Neuron (in vitro differentiated cells): ENCODE measurements at regions not wholly inside any gene's neighbourhood (a gene's known extent, or its start where the extent isn't known, plus 50 kb on each side); places are given as distances from the start of the nearest gene placed in this dataset.

ENCODE experiments used
- H2AFZ ChIP-seq: one replicate; pipeline ENCODE4 v1.6.1; 2013; ENCODE audit warnings: low read depth, mild to moderate bottlenecking, inconsistent platforms, low read length, moderate library complexity
- H3K27me3 ChIP-seq: one replicate; pipeline ENCODE4 v1.6.1; 2013; ENCODE audit warnings: low read length; ENCODE audit not compliant: insufficient read depth
- H3K36me3 ChIP-seq: one replicate; pipeline ENCODE4 v1.6.1; 2013; ENCODE audit warnings: low read length; ENCODE audit not compliant: insufficient read depth
- H3K4me1 ChIP-seq: one replicate; pipeline ENCODE4 v1.6.1; 2013; ENCODE audit warnings: low read length; ENCODE audit not compliant: insufficient read depth
- H3K4me3 ChIP-seq: 2 replicates; pipeline ENCODE4 v1.5.1; 2013; ENCODE audit warnings: mild to moderate bottlenecking, low read length, moderate library complexity
- H3K9me3 ChIP-seq: one replicate; pipeline ENCODE4 v1.6.1; 2013; ENCODE audit warnings: low read length

DNA sequence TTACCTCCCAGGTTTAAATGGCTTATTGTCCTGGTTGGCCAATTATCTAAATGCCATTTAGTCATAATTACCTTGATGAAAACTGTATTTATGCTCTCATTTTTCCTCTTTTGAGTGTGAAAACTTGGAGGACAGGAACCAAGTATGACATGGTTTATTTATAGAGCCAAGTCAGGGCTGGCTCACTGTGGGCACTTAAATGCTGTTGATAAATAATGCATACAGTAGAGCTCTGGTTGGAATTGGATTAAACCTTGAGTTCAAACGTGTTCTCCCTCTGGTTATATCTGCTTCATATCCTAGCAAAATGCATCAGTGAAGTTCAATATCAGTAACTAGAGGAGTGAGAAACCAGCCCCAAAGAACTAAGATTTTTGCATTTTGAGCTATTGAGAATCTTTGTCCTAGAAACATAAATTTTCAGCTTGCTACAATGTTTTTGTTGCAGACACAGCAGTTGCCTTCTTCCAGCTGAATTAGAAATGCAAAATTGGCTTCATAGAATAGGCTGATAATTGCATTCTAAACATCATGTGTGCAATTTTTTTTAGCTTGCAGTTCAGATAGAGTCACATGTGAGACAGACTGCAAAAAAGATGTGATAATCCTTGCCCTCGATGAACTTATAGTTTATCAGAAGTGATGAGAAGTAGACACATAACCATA, 255.8 kb downstream of the BTBD3 start:
- no peaks in the 10 kb centered on the region for H3K27me3 ChIP-seq
- no peaks in the 10 kb centered on the region for H3K9me3 ChIP-seq

DNA sequence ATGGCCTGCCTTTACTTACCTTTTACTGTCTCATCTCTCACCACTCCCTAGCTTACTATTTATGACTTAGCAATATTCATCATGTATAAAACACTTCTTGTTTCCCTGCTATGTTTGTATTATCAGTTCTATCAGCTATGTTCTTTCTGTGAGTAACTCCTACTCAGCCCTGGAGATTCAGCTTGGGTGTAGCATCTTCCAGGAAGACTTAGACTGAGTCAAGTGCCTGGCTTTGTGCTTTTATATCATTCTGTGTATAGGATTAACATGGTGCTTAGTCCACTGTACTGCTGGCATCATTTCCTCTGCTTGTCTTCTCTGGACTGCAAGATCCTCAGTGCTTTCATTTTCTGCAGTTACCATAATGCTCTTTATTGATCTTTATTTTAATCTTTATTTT, 257.8 kb downstream of the BTBD3 start:
- Histone ChIP-seq H3K36me3 (no peaks in the 10 kb centered on the region), H3K4me3 (no peak overlapping the region), H2AFZ (no peak overlapping the region), H3K27me3 (no peaks in the 10 kb centered on the region), H3K4me1 (no peaks in the 10 kb centered on the region), H3K9me3 (no peaks in the 10 kb centered on the region)

More for the DNA sequence above, 255.8 kb downstream of the BTBD3 start:
- Histone ChIP-seq H3K4me3 (no peak overlapping the region), H2AFZ (no peak overlapping the region), H3K36me3 (no peaks in the 10 kb centered on the region), H3K4me1 (no peaks in the 10 kb centered on the region)

DNA sequence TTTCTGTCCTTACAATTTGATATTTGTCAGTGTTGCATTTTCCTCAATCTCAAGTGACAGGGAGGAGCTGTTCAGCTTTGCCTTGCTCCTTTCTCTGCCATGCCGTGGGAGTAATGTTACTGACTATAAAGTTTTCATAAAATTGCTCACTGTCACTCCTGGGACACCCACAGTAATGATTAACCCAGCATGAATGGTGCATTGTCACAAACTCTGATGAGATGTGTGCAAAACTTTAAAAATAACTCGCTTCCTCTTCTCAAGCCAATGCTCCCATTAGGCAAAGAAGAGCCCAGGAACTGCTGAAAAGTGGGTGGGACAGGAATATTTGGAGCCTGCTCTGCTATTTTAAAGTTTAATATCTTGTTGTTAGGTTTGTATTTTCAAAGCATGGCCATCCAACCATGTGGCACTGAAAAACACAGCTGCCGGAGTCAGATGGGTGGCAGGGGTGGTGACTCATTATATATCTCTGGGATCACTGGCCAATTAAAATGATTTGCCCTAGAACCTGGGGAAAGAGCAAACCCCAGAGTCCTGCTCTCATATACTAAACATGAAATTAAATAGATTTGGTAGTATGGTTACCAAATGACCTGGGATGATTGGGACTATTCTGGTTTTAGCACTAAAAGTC, 260.1 kb downstream of the BTBD3 start:
- Histone ChIP-seq H3K4me1 (no peaks in the 10 kb centered on the region), H2AFZ (no peak overlapping the region), H3K9me3 (no peaks in the 10 kb centered on the region), H3K27me3 (no peaks in the 10 kb centered on the region), H3K36me3 (no peaks in the 10 kb centered on the region), H3K4me3 (no peak overlapping the region)

DNA sequence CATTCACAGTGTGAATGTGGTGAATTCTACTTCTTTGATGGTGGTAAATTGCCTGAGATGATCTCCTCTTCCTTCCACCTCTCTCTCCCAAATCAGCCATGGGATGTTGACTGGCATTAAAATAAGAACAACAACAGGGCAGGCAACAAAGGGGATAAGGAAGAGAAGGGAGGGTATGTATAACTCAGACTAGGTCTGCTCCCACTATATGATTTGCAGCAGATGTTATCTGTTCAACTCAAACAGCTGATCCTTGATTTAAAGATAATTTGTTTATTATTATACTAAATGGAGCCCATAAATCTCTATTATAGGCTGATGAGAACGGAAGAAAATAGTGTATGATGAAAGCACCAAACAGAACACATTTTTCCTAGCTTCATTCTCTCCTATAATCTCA, 262.0 kb downstream of the BTBD3 start:
- Histone ChIP-seq H2AFZ (no peak overlapping the region), H3K9me3 (no peaks in the 10 kb centered on the region), H3K27me3 (no peaks in the 10 kb centered on the region), H3K4me3 (no peak overlapping the region), H3K4me1 (no peaks in the 10 kb centered on the region), H3K36me3 (no peaks in the 10 kb centered on the region)

DNA sequence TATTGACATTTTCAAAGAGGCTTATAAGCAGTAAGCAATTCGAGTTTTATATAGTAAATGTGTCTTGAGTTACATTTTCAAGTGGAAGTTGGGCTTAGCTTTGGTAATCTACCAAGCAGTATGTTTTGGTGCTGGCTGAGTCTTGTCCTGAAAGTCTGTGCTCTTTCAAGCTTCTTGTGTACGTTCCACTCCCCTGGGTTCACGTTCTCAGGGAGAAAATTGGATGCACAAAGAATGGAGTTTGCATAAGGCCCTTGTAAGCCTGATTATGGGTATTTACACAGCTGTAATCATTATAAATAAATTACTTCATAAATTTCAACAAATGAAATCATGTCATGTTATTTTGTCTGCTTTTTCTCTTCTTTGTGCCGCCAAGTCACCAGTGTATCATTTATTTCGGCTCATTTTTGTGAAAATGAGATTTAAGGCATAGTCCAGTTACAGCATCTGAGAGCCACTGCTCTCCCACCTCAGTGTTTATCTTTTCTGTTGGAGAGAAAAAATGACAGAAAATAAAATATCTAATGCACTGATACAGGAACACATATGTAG, 262.5 kb downstream of the BTBD3 start:
- H3K4me1 ChIP-seq: no peaks in the 10 kb centered on the region
- H3K9me3 ChIP-seq: no peaks in the 10 kb centered on the region
- H2AFZ ChIP-seq: no peak overlapping the region
- H3K4me3 ChIP-seq: no peak overlapping the region
- no peaks in the 10 kb centered on the region for H3K36me3 ChIP-seq
- H3K27me3 ChIP-seq: no peaks in the 10 kb centered on the region

DNA sequence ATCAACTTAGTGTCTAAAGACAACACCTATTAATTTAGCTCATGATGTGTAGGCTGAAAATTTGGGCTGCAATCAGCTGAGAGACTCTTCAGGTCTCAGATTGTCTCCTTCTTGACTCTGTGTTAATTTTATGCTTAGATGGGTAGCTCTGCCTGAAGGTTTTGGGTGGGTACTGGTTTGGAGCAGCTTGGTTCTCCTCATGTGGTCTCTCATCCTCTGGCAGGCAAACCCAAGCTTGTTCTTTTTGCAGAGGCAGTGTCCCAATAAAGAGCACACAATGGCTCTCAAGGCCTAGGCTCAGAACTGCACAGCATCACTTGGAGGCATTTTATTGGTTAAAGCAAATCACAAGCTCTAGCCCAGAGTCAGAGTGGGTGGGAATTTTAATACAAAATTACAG, 280.6 kb downstream of the BTBD3 start:
- no peak overlapping the region for H3K4me3 ChIP-seq
- no peaks in the 10 kb centered on the region for H3K27me3 ChIP-seq

DNA sequence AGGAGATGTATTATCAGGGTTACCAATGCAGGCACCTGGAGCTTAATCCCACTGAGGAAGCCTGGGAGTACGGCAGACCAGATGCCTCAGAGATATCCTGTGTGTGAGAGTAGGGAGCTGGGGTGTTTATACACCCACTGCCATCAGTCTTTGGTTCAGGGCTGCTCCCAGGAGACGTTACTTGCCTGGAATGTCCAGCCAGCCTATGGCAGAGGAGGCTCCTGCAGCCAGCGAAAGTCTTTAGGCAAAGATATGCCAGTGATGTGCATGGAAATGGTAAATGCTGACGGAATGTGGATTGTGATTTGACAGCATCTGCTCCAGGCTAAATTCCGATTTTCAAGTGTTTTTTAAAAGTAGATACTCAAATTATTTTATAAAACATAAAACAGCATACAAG, 282.0 kb downstream of the BTBD3 start:
- no peak overlapping the region for H2AFZ ChIP-seq
- no peaks in the 10 kb centered on the region for H3K27me3 ChIP-seq
- no peaks in the 10 kb centered on the region for H3K36me3 ChIP-seq
- H3K9me3 ChIP-seq: no peaks in the 10 kb centered on the region
- no peak overlapping the region for H3K4me3 ChIP-seq
- no peaks in the 10 kb centered on the region for H3K4me1 ChIP-seq

More for the DNA sequence above, 280.6 kb downstream of the BTBD3 start:
- Histone ChIP-seq H3K4me1 (no peaks in the 10 kb centered on the region), H3K9me3 (no peaks in the 10 kb centered on the region), H2AFZ (no peak overlapping the region), H3K36me3 (no peaks in the 10 kb centered on the region)

DNA sequence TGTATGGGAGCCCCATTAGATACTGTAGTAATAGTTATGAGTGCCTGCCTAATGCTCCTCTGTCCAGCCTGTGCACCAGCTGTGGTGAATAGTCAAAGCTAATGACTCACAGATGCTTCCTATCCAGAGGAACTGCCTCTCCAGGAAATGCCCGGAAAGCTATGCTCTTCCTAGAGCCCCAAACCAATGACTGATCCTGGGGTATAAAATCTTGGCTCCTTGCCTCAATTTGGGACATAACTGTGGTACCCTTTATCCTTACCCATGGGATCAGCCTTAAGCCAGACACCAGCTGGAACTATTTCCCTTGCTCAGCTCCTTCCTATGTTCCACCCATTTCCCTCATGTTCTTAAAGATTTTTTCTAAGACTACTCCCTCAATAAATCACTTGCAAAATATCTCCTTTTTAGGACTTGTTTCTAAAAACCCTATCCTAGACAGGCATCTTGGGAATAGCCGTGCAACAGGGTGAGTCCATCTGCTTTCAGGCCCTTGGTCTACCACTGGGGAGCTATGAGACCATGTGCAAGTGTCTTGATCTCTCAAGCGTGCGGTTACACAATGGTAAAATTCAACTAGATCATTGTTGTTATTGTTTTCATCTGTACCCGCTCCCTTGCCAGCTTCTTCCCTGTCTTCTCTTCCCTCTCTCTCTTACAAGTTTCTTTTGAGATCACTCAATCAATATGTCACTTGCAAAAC, 283.7 kb downstream of the BTBD3 start:
- no peaks in the 10 kb centered on the region for H3K27me3 ChIP-seq
- H3K36me3 ChIP-seq: no peaks in the 10 kb centered on the region
- no peak overlapping the region for H2AFZ ChIP-seq
- no peaks in the 10 kb centered on the region for H3K9me3 ChIP-seq
- H3K4me1 ChIP-seq: no peaks in the 10 kb centered on the region
- H3K4me3 ChIP-seq: no peak overlapping the region

DNA sequence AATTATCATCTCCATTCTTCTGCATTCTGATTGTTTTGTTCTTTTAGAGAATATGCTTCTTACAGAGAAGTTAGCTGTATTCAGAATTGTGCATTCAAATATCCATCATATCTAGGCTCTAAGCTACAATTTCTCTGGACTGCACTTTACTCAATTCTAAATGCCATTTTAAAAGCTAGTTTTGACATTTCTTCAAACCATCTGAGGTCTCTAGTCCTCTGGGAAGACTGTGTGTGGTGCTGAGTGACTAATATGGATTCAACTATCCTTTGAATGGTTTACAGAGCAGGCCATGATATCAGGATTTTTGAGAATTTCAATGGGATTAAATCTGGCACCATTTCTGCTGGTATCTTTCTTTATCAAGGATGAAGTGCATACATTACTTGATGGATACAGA, 285.7 kb downstream of the BTBD3 start:
- H3K4me1 ChIP-seq: no peaks in the 10 kb centered on the region
- no peak overlapping the region for H3K4me3 ChIP-seq
- no peaks in the 10 kb centered on the region for H3K27me3 ChIP-seq
- no peaks in the 10 kb centered on the region for H3K36me3 ChIP-seq
- no peaks in the 10 kb centered on the region for H3K9me3 ChIP-seq
- no peak overlapping the region for H2AFZ ChIP-seq

DNA sequence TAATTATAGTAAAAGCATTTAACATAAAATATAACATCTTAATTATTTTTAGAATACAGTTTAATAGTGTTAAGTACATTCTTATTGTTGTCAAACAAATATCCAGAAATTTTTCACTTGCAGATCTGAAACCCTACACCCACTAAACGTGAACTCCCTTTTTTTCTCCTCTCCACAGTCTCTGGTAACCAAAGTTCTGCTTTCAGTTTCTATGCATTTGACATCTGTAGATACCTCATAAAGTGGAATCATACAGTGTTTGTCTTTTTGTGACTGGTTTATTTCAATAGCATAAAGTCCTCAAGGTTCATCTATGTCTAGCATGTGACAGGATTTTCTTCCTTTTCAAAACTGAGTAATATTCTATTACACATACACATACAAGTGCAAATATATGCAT, 286.3 kb downstream of the BTBD3 start:
- H3K27me3 ChIP-seq: no peaks in the 10 kb centered on the region
- H3K9me3 ChIP-seq: no peaks in the 10 kb centered on the region
- no peak overlapping the region for H3K4me3 ChIP-seq
- no peak overlapping the region for H2AFZ ChIP-seq
- H3K4me1 ChIP-seq: no peaks in the 10 kb centered on the region
- no peaks in the 10 kb centered on the region for H3K36me3 ChIP-seq

DNA sequence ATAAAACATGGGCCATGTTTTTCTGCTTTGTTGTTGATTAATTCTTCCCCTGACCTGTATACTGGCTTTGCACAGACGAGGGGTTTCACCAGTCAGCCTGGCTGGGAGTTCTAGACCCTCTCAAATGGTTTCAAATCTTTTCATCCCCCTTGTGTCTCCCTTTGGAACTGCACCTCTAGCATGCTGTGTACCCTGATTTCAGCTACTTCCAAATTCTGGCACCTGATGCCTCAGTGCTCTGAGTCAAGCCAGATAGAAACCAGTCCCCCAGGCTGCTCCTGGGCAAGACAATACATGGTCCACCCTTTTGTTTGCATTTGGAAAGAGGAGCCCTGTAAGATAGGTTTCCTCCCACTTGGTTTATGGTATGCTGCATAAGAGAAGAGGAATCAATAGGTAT, 290.2 kb downstream of the BTBD3 start:
- Histone ChIP-seq H3K36me3 (no peaks in the 10 kb centered on the region), H3K9me3 (no peaks in the 10 kb centered on the region), H2AFZ (no peak overlapping the region), H3K4me3 (no peak overlapping the region), H3K27me3 (no peaks in the 10 kb centered on the region), H3K4me1 (no peaks in the 10 kb centered on the region)

DNA sequence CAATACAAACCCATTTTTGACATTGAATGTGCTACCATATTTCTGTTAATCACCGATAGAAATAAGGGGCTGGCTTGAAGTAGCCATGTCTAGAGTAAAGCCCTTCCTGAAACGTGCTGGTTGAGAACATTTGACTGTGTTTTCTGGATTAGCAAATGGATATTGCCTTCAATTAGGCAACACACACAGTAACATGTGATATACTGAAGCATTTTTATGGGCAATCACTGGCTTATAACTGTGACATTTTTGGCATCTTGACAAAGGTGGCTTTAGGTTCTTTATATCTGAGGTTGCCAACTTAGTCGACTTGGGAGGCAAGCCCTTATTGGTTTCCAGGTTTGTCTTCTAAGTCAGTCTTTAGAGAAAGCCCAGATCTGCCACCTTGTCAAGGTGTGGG, 292.9 kb downstream of the BTBD3 start:
- Histone ChIP-seq H3K4me1 (no peaks in the 10 kb centered on the region), H3K4me3 (no peak overlapping the region), H3K9me3 (no peaks in the 10 kb centered on the region), H3K27me3 (no peaks in the 10 kb centered on the region), H3K36me3 (no peaks in the 10 kb centered on the region), H2AFZ (no peak overlapping the region)

DNA sequence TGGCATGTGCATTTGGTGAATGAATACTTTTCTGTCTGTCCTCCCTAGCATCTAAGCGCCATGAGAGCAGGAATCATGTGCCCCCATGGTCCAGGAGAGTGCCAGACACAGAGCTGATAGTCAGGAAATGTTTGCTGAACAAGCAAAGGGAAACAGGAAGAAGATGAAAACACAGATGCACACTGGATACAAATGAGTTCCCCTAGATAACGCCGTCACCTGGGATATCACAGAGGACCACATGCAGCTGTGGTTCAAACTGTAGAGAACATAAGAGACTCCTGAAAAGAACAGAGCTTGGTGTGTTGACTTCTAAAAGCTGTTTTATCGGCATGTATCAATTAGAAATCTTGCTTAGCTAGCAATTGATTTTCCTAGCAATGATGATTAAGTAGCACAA, 293.7 kb downstream of the BTBD3 start:
- Histone ChIP-seq H3K4me3 (no peak overlapping the region), H3K36me3 (no peaks in the 10 kb centered on the region), H3K4me1 (no peaks in the 10 kb centered on the region), H3K9me3 (no peaks in the 10 kb centered on the region), H2AFZ (no peak overlapping the region), H3K27me3 (no peaks in the 10 kb centered on the region)
